ENCODE measurements at regions not wholly inside any gene's neighbourhood (a gene's known extent, or its start where the extent isn't known, plus 50 kb on each side); places are given as distances from the start of the nearest gene placed in this dataset.
"Not testable (repeated sequence)": the region's sequence is repeated elsewhere in the genome, so short reads cannot be mapped to it uniquely, and the experiment has no call there.

GRCh38 chr2:155502766-155503165 is 804.3 kb downstream of the KCNJ3 start:
- no peak for DNase-seq

DNA sequence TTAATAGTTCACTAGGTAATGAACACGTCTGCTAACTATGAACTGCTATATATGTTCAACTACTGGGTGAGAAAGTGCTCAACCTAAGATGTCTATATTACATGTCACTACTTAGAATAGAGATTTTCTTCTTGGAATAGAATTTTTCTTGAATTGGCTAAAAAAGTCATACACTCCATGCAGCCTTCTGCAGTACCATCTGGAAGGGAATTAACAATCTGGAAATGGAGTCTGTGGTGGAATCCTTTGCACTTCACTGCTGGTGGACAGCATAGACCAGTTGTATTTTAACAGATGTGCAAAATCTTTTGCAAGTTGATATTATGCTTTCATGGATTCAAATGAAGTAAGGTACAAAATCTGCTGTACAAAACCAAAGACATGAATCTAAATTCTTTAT is 799.6 kb downstream of the KCNJ3 start:
- no peak for DNase-seq

DNA sequence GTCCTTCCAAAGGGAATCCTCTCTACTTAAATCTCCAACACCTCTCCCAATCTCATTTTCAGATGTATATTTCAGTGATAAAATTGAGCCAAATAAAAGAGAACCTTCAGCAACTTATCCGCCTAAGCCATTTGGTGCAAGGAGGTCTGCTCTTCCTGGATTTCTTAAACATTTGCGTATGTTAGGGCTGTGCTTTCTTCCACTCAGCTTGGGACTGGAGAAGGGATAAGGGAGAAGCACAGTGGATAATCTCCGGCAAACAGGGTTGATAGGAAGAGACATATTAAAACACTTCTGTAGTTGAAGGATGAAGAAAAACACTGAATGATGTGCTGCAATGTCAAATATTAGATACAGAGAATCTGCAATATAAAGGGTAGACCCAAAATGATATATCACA is 796.2 kb downstream of the KCNJ3 start:
- DNase-seq = no peak

DNA sequence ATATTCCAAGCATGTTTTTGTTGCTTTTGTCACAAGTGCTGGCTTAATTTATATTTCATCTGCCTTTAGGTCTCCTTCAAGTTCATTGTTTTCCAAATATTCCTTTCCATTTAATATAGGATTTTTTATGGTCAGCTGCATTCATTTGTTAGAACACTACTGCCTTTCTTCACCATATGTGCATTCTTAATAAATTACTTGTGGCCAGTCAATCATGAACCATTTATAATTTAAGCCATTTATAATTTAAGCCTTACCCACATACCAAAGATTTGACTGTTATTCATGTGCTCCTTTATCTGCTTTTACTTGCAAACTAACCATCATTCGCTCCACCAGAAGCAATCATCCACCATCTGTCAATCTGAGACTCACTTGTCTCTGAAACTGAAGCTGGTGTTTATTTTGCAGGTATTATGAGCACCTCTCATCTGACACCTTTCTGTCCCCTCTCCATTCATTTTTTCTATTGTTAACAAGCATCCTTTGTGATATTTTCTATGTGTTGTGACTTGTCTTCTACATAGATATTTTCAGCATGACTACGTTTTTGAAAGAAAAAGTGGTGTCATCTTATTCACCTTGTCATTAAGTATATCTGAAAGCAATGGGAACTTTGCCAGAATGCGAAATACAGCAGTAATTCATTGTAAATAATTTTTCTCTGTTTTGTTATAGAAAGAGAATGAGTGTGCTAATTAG is 786.8 kb downstream of the KCNJ3 start:
- no peak for DNase-seq

DNA sequence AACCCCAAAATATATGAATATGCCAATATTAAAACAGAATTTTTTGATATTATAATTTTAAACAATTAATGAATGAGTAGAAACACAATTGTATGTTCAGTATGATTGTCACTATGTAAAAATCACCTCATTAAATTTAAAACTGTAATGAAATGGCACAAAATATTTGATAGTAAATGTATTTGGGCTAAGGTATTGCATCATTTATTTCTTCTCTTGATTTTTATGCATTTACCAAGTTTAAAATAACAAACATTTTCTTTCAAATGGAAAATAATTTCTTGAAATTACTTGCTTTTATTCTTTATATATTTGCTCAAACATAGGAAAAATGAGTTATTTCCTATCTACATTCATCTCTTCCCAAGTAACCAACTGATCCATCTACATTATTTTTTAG is 782.6 kb downstream of the KCNJ3 start:
- no peak for DNase-seq

DNA sequence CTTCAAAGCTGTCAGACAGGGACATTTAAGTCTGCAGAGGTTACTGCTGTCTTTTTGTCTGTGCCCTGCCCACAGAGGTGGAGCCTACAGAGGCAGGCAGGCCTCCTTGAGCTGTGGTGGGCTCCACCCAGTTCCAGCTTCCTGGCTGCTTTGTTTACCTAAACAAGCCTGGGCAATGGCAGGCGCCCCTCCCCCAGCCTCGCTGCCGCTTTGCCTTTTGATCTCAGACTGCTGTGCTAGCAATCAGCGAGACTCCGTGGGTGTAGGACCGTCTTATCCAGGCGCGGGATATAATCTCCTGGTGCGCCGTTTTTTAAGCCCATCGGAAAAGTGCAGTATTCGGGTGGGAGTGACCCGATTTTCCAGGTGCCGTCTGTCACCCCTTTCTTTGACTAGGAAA is 773.5 kb downstream of the KCNJ3 start:
- DNase-seq = not testable (repeated sequence)

GRCh38 chr2:155456222-155456621 is 757.7 kb downstream of the KCNJ3 start:
- no peak for DNase-seq

GRCh38 chr2:155442755-155443372 is 744.4 kb downstream of the KCNJ3 start:
- DNase-seq = no peak

DNA sequence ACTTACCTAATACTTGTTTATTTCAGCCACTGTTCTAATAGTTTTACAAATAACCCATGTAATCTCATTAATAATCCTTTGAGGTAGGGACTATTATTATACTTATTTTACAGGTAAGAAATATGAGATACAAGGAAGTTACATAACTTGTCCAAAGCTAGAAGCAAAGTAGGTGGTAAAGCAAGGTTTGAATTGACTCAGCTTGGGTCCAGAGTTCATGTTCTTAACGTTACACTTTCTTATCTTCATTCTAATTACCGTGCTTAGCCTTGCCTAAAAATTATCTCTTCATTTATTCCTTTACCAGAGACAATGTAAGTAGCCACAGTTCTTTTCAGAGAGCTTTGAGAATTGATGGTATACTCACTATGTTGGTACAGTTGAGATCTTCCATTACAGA is 743.6 kb downstream of the KCNJ3 start:
- no peak for DNase-seq

DNA sequence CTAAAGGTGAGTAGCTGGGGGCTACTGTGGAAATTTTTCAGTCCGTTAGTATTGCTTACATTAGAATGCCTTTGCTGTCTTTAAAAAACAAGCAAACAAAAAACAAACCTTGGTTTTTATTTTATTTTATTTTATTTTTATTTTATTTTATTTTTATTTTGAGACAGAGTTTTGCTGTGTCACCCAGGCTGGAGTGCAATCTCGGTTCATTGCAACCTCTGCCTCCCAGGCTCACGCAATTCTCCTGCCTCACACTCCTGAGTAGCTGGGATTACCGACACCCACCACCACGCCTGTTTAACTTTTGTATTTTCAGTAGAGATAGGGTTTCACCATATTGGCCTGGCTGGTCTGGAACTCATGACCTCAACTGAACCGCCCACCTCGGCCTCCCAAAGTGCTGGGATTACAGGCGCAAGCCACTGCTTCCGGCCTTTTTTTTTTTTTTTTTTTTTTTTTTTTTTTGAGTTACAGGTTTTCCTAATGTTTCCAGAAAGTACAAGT is 732.6 kb downstream of the KCNJ3 start:
- DNase-seq = no peak

GRCh38 chr2:155427470-155427869 is 729.0 kb downstream of the KCNJ3 start:
- no peak for DNase-seq

- no peak for DNase-seq
These were observed 726.0 kb downstream of the KCNJ3 start for GRCh38 chr2:155424518-155424917.

- no peak for DNase-seq
These were observed 720.3 kb downstream of the KCNJ3 start for GRCh38 chr2:155418753-155419152.

DNA sequence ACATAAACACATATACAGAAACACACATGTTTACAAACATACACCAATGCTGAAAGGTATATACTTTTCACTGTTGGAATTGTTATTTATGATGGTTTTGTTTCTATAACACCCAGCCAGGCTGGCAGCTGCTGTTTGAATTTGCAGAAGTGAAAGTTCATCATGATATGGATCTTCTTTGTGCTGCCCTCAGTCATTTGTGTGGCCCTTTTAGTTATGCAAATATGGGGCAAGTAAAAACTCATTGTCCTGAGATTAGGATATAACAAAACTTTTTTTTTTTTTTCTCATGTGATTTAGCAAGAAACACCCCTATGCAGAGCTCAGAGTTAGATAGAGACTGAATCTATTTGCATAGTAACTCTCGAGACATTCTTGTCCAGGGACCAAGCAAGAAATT is 714.1 kb downstream of the KCNJ3 start:
- no peak for DNase-seq

DNA sequence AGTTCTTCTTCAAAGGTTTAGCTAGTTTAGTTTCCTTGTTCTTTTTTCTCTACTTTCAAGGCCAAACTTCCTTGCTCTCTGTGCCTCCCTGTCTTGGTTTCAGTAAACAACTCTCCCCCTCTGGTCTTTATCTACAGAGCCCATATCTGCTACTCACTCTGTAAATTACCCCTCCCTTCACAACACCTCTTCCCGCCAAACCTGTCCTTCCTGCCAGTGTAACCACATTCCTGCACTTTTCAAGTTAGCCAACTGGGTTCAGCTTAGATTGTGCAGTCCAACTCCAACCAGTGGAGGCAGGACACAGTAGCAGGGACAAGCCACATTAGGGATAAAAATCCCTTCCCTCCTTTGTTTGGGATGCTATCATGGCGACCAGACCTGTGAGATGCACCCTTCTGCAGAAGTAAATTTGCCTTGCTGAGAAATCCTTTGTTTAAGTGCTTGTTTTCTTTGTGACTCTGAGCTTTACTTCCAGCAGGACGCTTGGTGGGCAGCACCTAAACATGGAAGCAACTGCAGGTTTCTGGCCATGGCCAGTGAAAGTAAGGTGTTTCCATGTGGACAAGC is 706.0 kb downstream of the KCNJ3 start:
- no peak for DNase-seq

- DNase-seq = no peak
These were observed 694.9 kb downstream of the KCNJ3 start for GRCh38 chr2:155393406-155393805.

DNA sequence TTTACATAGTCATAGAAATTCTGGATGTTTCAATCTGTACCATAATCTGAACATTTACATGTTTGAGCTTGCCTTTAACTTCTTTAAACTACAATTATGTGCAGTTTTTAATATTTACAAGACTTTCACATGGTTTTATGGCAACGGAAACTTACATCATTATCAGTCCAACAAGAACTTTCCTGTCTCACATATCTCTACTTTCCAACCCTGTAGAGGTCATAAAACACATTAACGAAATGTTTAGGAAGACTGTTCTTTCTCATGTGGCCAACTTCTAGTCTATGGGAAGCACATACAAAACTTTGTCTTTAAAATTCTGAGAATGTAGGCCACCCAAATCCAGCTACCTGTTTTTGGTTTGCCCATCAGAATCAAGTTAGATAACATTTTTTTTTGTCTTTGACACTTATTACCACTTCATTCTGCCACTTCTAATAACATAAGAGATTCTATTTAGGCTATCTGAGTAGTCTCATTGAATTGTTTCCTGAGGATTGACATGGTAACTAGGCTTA is 693.2 kb downstream of the KCNJ3 start:
- DNase-seq = no peak

GRCh38 chr2:155389224-155389623 is 690.7 kb downstream of the KCNJ3 start:
- no peak for DNase-seq

DNA sequence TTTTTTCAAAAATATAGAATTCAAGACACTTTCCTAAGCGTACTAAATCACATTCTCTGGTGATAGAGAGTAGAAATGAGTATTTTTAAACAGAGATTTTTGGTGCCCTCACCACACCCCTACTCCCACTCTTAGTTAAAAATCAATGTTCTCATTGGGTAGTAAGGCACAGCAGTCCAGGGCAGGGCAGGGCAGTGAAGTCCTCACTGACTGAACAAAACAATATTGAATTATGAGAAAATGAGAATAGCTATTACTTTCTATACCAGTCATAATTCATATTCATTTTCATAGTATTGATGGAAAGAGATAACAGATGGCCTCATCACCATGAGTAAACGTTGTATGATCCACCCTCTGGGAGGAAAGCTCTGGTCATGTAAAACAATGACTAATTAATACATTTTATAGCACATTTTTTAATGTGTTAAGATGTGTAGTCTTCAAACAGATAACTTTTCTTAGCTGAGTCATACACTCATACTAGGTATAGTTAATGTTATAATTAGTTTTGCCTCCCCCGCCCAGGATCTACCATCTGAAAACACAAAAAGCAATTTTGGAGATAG is 686.1 kb downstream of the KCNJ3 start:
- no peak for DNase-seq

DNA sequence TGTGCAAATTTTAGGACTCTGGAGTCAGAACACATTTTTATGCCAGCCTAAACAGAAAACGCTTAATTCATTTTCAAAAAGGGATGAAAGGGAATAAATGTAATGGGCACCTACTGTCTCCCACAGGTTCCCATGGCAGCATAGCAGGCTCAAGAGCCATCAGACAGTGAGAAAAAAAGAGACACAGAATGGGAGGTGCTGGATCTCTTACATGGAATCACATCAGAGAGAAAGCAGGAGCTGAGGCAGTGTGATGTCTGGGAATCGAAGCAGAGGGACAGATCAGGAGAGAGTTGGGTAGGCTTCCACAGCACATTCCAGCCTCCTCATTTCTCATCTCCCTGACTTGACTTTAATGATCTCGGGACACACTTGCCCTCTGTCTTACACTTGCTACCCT is 684.3 kb downstream of the KCNJ3 start:
- DNase-seq = no peak

DNA sequence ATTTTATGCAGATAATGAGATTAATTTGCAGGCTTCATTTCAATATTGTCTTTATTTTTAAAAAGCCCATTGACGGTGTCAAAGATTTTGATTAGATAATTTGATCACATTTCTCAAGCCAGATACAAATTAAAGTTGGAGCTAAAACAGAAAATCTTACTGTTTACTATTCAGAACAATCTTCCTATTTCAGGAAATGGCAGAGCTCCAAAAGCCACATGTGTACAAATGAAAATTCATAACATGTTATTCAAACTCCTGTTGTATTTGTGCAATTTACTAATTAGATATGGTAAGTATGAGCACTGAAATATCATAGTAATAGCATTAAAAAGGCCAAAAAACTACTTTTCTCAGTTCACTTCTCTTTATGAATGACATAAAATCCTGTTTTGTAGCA is 682.9 kb downstream of the KCNJ3 start:
- DNase-seq = no peak

DNA sequence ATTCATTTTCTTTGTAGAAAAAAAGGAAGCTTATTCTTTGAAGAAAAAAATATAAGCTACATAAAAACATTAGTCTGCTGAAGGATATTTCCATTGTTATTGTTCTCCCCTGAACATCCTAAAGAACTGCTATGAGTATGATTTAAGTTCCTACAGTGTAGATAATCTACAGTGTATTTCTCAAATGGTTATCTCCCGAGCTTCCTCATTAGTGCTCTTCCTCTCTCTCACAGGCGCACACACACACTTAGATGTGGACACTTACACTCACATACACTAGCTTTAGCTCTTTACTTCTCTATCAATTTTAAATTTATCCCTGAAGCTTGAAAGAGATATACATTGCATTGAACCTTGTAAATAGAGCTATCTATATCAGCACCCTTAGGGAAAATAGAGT is 681.0 kb downstream of the KCNJ3 start:
- DNase-seq = no peak

DNA sequence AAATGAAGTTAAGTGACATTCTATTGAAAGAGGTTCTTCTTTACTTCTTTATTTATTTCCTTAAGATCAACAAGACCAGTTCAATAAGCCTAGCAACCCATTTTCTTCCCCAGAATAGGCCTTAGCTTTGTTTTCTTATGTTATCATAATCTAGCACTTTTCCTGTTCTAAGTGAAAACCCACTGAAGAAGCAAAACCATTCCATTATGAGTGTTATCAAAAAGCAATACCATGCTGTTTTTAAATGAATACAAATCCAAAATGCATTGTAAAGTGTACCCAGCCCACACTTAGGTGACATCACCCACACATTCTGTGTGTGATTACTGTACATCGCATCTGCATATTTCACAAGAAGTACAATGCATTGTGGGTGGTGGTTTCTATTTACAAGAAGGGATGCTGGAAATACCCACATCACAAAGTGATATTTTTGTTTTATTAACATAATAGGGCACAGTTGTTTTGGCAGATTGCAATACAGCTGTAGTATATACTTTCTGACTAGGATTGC is 679.5 kb downstream of the KCNJ3 start:
- no peak for DNase-seq

- no peak for DNase-seq
These were observed 678.8 kb downstream of the KCNJ3 start for GRCh38 chr2:155377266-155377680.
